H1 (cell line): ENCODE measurements at regions not wholly inside any gene's neighbourhood (a gene's known extent, or its start where the extent isn't known, plus 50 kb on each side); places are given as distances from the start of the nearest gene placed in this dataset.

Experiments
- CTCF ChIA-PET: fragments of 300-600 bp; sonication (Branson Sonifier 250); formaldehyde crosslinking; loops from one replicate; lab custom pipeline; 2021; ENCODE audit not compliant: partially characterized antibody; lab: Charles Lee
- POLR2A ChIA-PET: fragments of 300-600 bp; sonication (Branson Sonifier 250); formaldehyde crosslinking; loops from one replicate; lab custom pipeline; 2021; ENCODE audit warnings: inconsistent platforms; ENCODE audit not compliant: partially characterized antibody; lab: Charles Lee
- DNase-seq, 2 experiments: peaks; one replicate each; pipeline versions ENCODE4 v3.0.0 to v3.0.0-alpha.2; 2010 to 2022; ENCODE audit warnings: low spot score in 2 of 2, low read depth in 1 of 2, mixed read lengths in 1 of 2
- FAIRE-seq: peaks from 2 replicates; lab custom pipeline; 2011; peaks lifted over from hg19 to GRCh38; lab: Jason Lieb, UNC
- H2AFZ ChIP-seq: 2 replicates; pipeline ENCODE4 v1.8.1; 2012; ENCODE audit warnings: low read length, inconsistent platforms
- H2AK5ac ChIP-seq: 2 replicates; pipeline ENCODE4 v1.6.1; 2013; ENCODE audit warnings: low read depth, low read length
- H2BK120ac ChIP-seq: replicated peaks from 2 replicates; pipeline ENCODE3; 2013; ENCODE audit warnings: low read depth, low read length, inconsistent platforms
- H2BK12ac ChIP-seq: 2 replicates; pipeline ENCODE4 v1.6.1; 2013; ENCODE audit warnings: low read depth, low read length
- H2BK15ac ChIP-seq: 2 replicates; pipeline ENCODE4 v1.6.1; 2013; ENCODE audit warnings: low read length
- H2BK20ac ChIP-seq: 2 replicates; pipeline ENCODE4 v1.6.1; 2013; ENCODE audit warnings: low read length
- H2BK5ac ChIP-seq: 2 replicates; pipeline ENCODE4 v1.6.1; 2013; ENCODE audit warnings: low read depth, low read length
- H3K14ac ChIP-seq: 2 replicates; pipeline ENCODE4 v1.6.1; 2013; ENCODE audit warnings: inconsistent platforms; ENCODE audit not compliant: insufficient read length
- H3K18ac ChIP-seq: 2 replicates; pipeline ENCODE4 v1.6.1; 2013; ENCODE audit warnings: low read length; ENCODE audit errors: extremely low read depth
- H3K23ac ChIP-seq: 2 replicates; pipeline ENCODE4 v1.6.1; 2013; ENCODE audit warnings: inconsistent platforms; ENCODE audit not compliant: insufficient read length
- H3K23me2 ChIP-seq: 2 replicates; pipeline ENCODE4 v1.6.1; 2013; ENCODE audit warnings: low read depth, low read length
- H3K27ac ChIP-seq: 2 replicates; pipeline ENCODE4 v1.6.1; 2011; ENCODE audit warnings: low read depth, low read length, inconsistent platforms
- H3K27me3 ChIP-seq, 4 experiments: replicated peaks in 1 of 4; 1 replicate in 1 of 4; 2 replicates in 3 of 4; pipeline versions ENCODE4 v1.6.1 to v1.8.1; 2011 to 2013; ENCODE audit warnings: low read length in 3 of 4, mild to moderate bottlenecking in 3 of 4, inconsistent platforms in 2 of 4, mixed read lengths in 2 of 4, moderate library complexity in 1 of 4; ENCODE audit not compliant: control insufficient read depth in 3 of 4, insufficient read depth in 3 of 4; ENCODE audit errors: extremely low read depth in 1 of 4
- H3K36me3 ChIP-seq, 4 experiments: 2 replicates each; pipeline versions ENCODE4 v1.6.1 to v1.8.1; 2011 to 2013; ENCODE audit warnings: mild to moderate bottlenecking in 4 of 4, low read length in 3 of 4, moderate library complexity in 2 of 4, control low read depth in 1 of 4, inconsistent platforms in 1 of 4; ENCODE audit not compliant: insufficient read depth in 4 of 4, control insufficient read depth in 2 of 4
- H3K4ac ChIP-seq: replicated peaks from 2 replicates; pipeline ENCODE3; 2013; ENCODE audit warnings: low read length, low read depth, mixed read lengths, inconsistent platforms; ENCODE audit not compliant: insufficient read length
- H3K4me1 ChIP-seq, 4 experiments: replicated peaks in 1 of 4; 1 replicate in 1 of 4; 2 replicates in 3 of 4; pipeline versions ENCODE4 v1.6.1 to v1.8.1; 2011 to 2013; ENCODE audit warnings: low read length in 3 of 4, inconsistent platforms in 2 of 4, mixed read lengths in 1 of 4; ENCODE audit not compliant: insufficient read depth in 4 of 4, control insufficient read depth in 3 of 4
- H3K4me2 ChIP-seq, 2 experiments: 2 replicates each; pipeline versions ENCODE4 v1.6.1 to v1.8.1; 2011 to 2013; ENCODE audit warnings: low read depth in 2 of 2, low read length in 2 of 2, control low read depth in 1 of 2, inconsistent platforms in 1 of 2, mild to moderate bottlenecking in 1 of 2; ENCODE audit not compliant: insufficient read depth in 1 of 2
- H3K4me3 ChIP-seq, 4 experiments: fragments of 200-600, 300-600 bp in 1 of 4; sonication (generic), shearing (Covaris generic), sonication (Bioruptor Twin) in 1 of 4; 2 replicates each; pipeline versions ENCODE4 v1.5.1 to v1.8.1; 2011 to 2016; ENCODE audit warnings: low read length in 4 of 4, low read depth in 3 of 4, control low read depth in 2 of 4, inconsistent platforms in 2 of 4, mild to moderate bottlenecking in 2 of 4, mixed read lengths in 1 of 4, moderate library complexity in 1 of 4; ENCODE audit not compliant: insufficient read depth in 2 of 4; ENCODE audit errors: extremely low read depth in 1 of 4
- H3K56ac ChIP-seq: replicated peaks from 2 replicates; pipeline ENCODE3; 2013; ENCODE audit warnings: low read depth, mild to moderate bottlenecking, mixed read lengths, low read length, inconsistent platforms; ENCODE audit not compliant: insufficient read length
- H3K79me1 ChIP-seq: 2 replicates; pipeline ENCODE4 v1.6.1; 2013; ENCODE audit warnings: low read depth, low read length, control low read depth
- H3K79me2 ChIP-seq, 2 experiments: 2 replicates each; pipeline versions ENCODE4 v1.6.1 to v1.8.1; 2012 to 2013; ENCODE audit warnings: low read length in 2 of 2, mild to moderate bottlenecking in 2 of 2, inconsistent platforms in 1 of 2; ENCODE audit not compliant: insufficient read depth in 2 of 2, control insufficient read depth in 1 of 2
- H3K9ac ChIP-seq, 4 experiments: replicated peaks in 1 of 4; 1 replicate in 1 of 4; 2 replicates in 3 of 4; pipeline versions ENCODE4 v1.6.1 to v1.8.1; 2011 to 2013; ENCODE audit warnings: low read depth in 3 of 4, low read length in 3 of 4, control low read depth in 2 of 4, mild to moderate bottlenecking in 2 of 4, moderate library complexity in 2 of 4, inconsistent platforms in 1 of 4; ENCODE audit errors: extremely low read depth in 1 of 4
- H3K9me3 ChIP-seq, 2 experiments: 2 replicates each; pipeline versions ENCODE4 v1.6.1 to v1.8.1; 2012 to 2013; ENCODE audit warnings: mild to moderate bottlenecking in 2 of 2, moderate library complexity in 2 of 2, control low read depth in 1 of 2, inconsistent platforms in 1 of 2, low read depth in 1 of 2, low read length in 1 of 2, mixed read lengths in 1 of 2; ENCODE audit not compliant: insufficient read depth in 2 of 2
- H4K20me1 ChIP-seq, 2 experiments: replicated peaks in 1 of 2; 2 replicates each; pipeline versions ENCODE3 to v1.8.1; 2011 to 2013; ENCODE audit warnings: inconsistent platforms in 2 of 2, low read length in 2 of 2, mild to moderate bottlenecking in 1 of 2; ENCODE audit not compliant: insufficient read depth in 2 of 2, control insufficient read depth in 1 of 2
- H4K5ac ChIP-seq: 2 replicates; pipeline ENCODE4 v1.6.1; 2013; ENCODE audit warnings: low read length, low read depth, mixed read lengths, inconsistent platforms; ENCODE audit not compliant: insufficient read length
- H4K8ac ChIP-seq: 2 replicates; pipeline ENCODE4 v1.8.0; 2013; ENCODE audit warnings: mild to moderate bottlenecking, moderate library complexity, low read length, inconsistent platforms; ENCODE audit not compliant: insufficient read depth; ENCODE audit errors: extremely low read depth
- H4K91ac ChIP-seq: replicated peaks from 2 replicates; pipeline ENCODE3; 2013; ENCODE audit warnings: low read length, mixed read lengths, inconsistent platforms; ENCODE audit not compliant: insufficient read length
- CBX8 ChIP-seq: fragments of 300-800, 300-1000 bp; sonication (generic); IDR thresholded peaks from 2 replicates; pipeline ENCODE4 v1.7.1; 2016; ENCODE audit warnings: low read depth, low read length, borderline replicate concordance
- CHD1 ChIP-seq: IDR thresholded peaks from 2 replicates; pipeline ENCODE4 v1.6.1; 2012; ENCODE audit warnings: low read depth, low read length, improper control_type of control experiment
- CHD2 ChIP-seq: IDR thresholded peaks from 2 replicates; pipeline ENCODE4 v1.6.1; 2012; ENCODE audit warnings: low read length, improper control_type of control experiment
- EGR1 ChIP-seq: IDR thresholded peaks from 2 replicates; pipeline ENCODE4 v1.6.1; 2011; ENCODE audit warnings: low read depth, low read length, borderline replicate concordance
- EP300 ChIP-seq, 2 experiments: IDR thresholded peaks; 1 replicate in 1 of 2; 2 replicates in 1 of 2; pipeline ENCODE4 v1.6.1; 2011 to 2012; ENCODE audit warnings: low read depth in 2 of 2, low read length in 2 of 2, mild to moderate bottlenecking in 2 of 2, borderline replicate concordance in 1 of 2, inconsistent platforms in 1 of 2, moderate library complexity in 1 of 2
- EZH2 ChIP-seq: fragments of 200-600 bp; sonication (generic); IDR thresholded peaks from 2 replicates; pipeline ENCODE4 v1.7.1; 2012; ENCODE audit warnings: low read depth, mild to moderate bottlenecking, moderate library complexity, low read length, inconsistent platforms; ENCODE audit not compliant: severe bottlenecking
- HDAC2 ChIP-seq, 2 experiments: fragments of 300-600 bp in 1 of 2; sonication (generic) in 1 of 2; IDR thresholded peaks; 2 replicates each; pipeline ENCODE4 v1.6.1; 2011 to 2012; ENCODE audit warnings: low read depth in 2 of 2, low read length in 2 of 2, mild to moderate bottlenecking in 2 of 2, moderate library complexity in 2 of 2, borderline replicate concordance in 1 of 2, inconsistent platforms in 1 of 2
- KDM5A ChIP-seq: fragments of 200-600 bp; IDR thresholded peaks from 2 replicates; pipeline ENCODE4 v1.7.1; 2012; ENCODE audit warnings: mild to moderate bottlenecking, low read length, inconsistent platforms, mixed read lengths
- PHF8 ChIP-seq: fragments of 200-600 bp; sonication (generic); conservative IDR thresholded peaks from 2 replicates; pipeline ENCODE4 v1.7.1; 2012; ENCODE audit warnings: low read depth, mild to moderate bottlenecking, inconsistent platforms, low read length, moderate library complexity
- RBBP5 ChIP-seq: IDR thresholded peaks from 2 replicates; pipeline ENCODE4 v1.7.1; 2012; ENCODE audit warnings: low read depth, mild to moderate bottlenecking, inconsistent platforms, low read length, moderate library complexity, borderline replicate concordance
- SIN3A ChIP-seq, 2 experiments: IDR thresholded peaks in 1 of 2; conservative IDR thresholded peaks in 1 of 2; 2 replicates each; pipeline ENCODE4 v1.6.1; 2011 to 2012; ENCODE audit warnings: low read length in 2 of 2, improper control_type of control experiment in 1 of 2, low read depth in 1 of 2, mild to moderate bottlenecking in 1 of 2
- SIX5 ChIP-seq: IDR thresholded peaks from 2 replicates; pipeline ENCODE4 v1.6.1; 2011; ENCODE audit warnings: mild to moderate bottlenecking, low read depth, low read length
- SP4 ChIP-seq: IDR thresholded peaks from 2 replicates; pipeline ENCODE4 v1.6.1; 2012; ENCODE audit warnings: low read length, inconsistent platforms
- TBP ChIP-seq: IDR thresholded peaks from 2 replicates; pipeline ENCODE4 v1.6.1; 2011; ENCODE audit warnings: low read depth, low read length, improper control_type of control experiment
- WGBS, 2 experiments: shearing (Covaris generic) in 1 of 2; methylation state at CpG; one replicate each; pipeline versions ENCODE4 v1.1.6 to v1.1.7; 2013 to 2015; ENCODE audit warnings: low lambda C conversion rate in 2 of 2, mixed read lengths in 2 of 2, inconsistent platforms in 1 of 2, low coverage in 1 of 2, missing lambda C conversion rate in 1 of 2; ENCODE audit not compliant: insufficient replicate concordance in 2 of 2, insufficient coverage in 1 of 2, insufficient read length in 1 of 2; ENCODE audit errors: extremely low coverage in 1 of 2, missing lambda C conversion rate in 1 of 2; 5-methylcytosine and 5-hydroxymethylcytosine counted together

- no peak overlapping the region for H3K18ac ChIP-seq
- no peak overlapping the region for H4K91ac ChIP-seq
- H3K4me2 ChIP-seq = no peak overlapping the region
- H3K14ac ChIP-seq = no peak overlapping the region
- no peaks in the 10 kb centered on the region for H3K9me3 ChIP-seq
- H3K4me1 ChIP-seq = no peaks in the 10 kb centered on the region
- H3K27me3 ChIP-seq = no peaks in the 10 kb centered on the region
- no peaks in the 10 kb centered on the region for H3K23me2 ChIP-seq
- no peak overlapping the region for H3K4ac ChIP-seq
- H3K23ac ChIP-seq = no peak overlapping the region
- H2BK15ac ChIP-seq = no peak overlapping the region
- H2AFZ ChIP-seq = no peak overlapping the region
- H3K79me1 ChIP-seq = no peaks in the 10 kb centered on the region
- H4K5ac ChIP-seq = no peak overlapping the region
- no peak overlapping the region for H2BK5ac ChIP-seq
- 88% methylated on average over 3 of the region's 3 CpGs; no CpG with 5 or more reads in 1 of the 2 experiments for WGBS, 2 experiments
- no peak overlapping the region for H4K8ac ChIP-seq
- no peak overlapping the region for H3K9ac ChIP-seq
- FAIRE-seq (no peak), DNase-seq (no peak)
- no peak overlapping the region for H3K4me3 ChIP-seq
- no peaks in the 10 kb centered on the region for H3K79me2 ChIP-seq
- no peak overlapping the region for H3K56ac ChIP-seq
- POLR2A ChIA-PET = no interaction called here
- H2BK20ac ChIP-seq = no peak overlapping the region
- H4K20me1 ChIP-seq = no peaks in the 10 kb centered on the region
- CTCF ChIA-PET = no interaction called here
- H3K36me3 ChIP-seq = no peaks in the 10 kb centered on the region
- no peak overlapping the region for H2AK5ac ChIP-seq
- no peak overlapping the region for H2BK120ac ChIP-seq
- no peak overlapping the region for H2BK12ac ChIP-seq
- H3K27ac ChIP-seq = no peak overlapping the region
- no peak for TF ChIP-seq EGR1
- no peak for TF ChIP-seq KDM5A
- no peak for TF ChIP-seq CHD2
- no peak for TF ChIP-seq SIN3A (conservative IDR thresholded peaks at IDR 0.05 in 1 of 2, IDR thresholded peaks at IDR 0.05 in 1 of 2; ENCODE audit: low read depth in 1 of 2, low read length in 2 of 2)
- TF ChIP-seq PHF8 = no peak
- no peak for TF ChIP-seq SP4
- TF ChIP-seq TBP = no peak
- TF ChIP-seq CHD1 = no peak
- TF ChIP-seq RBBP5 = no peak
- TF ChIP-seq CBX8 = no peak
- TF ChIP-seq SIX5 = no peak
- TF ChIP-seq EP300 (IDR thresholded peaks at IDR 0.05; ENCODE audit: borderline replicate concordance in 1 of 2, low read depth in 2 of 2, low read length in 2 of 2) = no peak
- no peak for TF ChIP-seq EZH2
- no peak for TF ChIP-seq HDAC2 (IDR thresholded peaks at IDR 0.05; ENCODE audit: borderline replicate concordance in 1 of 2, low read depth in 2 of 2, low read length in 2 of 2)
These were observed 435.3 kb upstream of the NBEA start for GRCh38 chr13:34506796-34507195.
